ENCODE measurements at regions not wholly inside any gene's neighbourhood (a gene's known extent, or its start where the extent isn't known, plus 50 kb on each side); places are given as distances from the start of the nearest gene placed in this dataset.

DNA sequence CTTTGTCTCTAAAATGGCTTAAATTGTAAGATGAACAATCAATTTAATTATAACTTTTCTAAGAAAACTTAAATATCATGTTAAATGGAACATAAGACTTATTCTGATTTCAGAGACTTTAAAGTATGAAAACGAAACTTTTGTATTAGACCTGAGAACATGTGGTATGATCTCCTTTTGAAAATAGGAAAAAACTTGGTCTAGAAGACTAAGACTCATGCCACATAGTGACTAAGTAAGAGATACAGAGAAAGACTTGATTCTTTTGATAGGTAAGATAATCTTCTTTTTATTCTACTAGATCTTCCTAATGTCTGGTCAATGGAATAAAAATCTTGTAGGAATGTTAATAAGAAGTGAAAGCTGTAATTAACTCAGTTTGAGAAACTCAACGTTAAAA, 326.3 kb upstream of the GRIA3 start:
- CTCF ChIA-PET = interaction anchor here (0.6 kb wide), 1 partner anchor 1142 kb away, joined by 3 read pairs; no protein-coding TSS in a partner anchor
- H3K4me1 Mint-ChIP-seq (ENCODE audit: low read depth, unreplicated experiment) = no peaks in the 10 kb centered on the region
- intact Hi-C loops (cut with micrococcal nuclease; ENCODE audit: unreplicated experiment) = no loop called here
- no peak overlapping the region for H3K4me3 Mint-ChIP-seq (ENCODE audit: low read depth, unreplicated experiment)
- H3K27me3 Mint-ChIP-seq (ENCODE audit: unreplicated experiment) = no peaks in the 10 kb centered on the region
- no TSS peak for BruUV-seq (replicated peaks)
- TF ChIP-seq, protein P1, sequence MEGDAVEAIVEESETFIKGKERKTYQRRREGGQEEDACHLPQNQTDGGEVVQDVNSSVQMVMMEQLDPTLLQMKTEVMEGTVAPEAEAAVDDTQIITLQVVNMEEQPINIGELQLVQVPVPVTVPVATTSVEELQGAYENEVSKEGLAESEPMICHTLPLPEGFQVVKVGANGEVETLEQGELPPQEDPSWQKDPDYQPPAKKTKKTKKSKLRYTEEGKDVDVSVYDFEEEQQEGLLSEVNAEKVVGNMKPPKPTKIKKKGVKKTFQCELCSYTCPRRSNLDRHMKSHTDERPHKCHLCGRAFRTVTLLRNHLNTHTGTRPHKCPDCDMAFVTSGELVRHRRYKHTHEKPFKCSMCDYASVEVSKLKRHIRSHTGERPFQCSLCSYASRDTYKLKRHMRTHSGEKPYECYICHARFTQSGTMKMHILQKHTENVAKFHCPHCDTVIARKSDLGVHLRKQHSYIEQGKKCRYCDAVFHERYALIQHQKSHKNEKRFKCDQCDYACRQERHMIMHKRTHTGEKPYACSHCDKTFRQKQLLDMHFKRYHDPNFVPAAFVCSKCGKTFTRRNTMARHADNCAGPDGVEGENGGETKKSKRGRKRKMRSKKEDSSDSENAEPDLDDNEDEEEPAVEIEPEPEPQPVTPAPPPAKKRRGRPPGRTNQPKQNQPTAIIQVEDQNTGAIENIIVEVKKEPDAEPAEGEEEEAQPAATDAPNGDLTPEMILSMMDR (IDR thresholded peaks at IDR 0.05; ENCODE audit: unreplicated experiment) = no peak
- no peaks in the 10 kb centered on the region for H3K9me3 Mint-ChIP-seq (ENCODE audit: low read depth, unreplicated experiment)
- H3K27ac Mint-ChIP-seq (ENCODE audit: unreplicated experiment) = no peak overlapping the region
- no peaks in the 10 kb centered on the region for H3K36me3 Mint-ChIP-seq (ENCODE audit: insufficient read depth, unreplicated experiment)
- DNase-seq = no peak

DNA sequence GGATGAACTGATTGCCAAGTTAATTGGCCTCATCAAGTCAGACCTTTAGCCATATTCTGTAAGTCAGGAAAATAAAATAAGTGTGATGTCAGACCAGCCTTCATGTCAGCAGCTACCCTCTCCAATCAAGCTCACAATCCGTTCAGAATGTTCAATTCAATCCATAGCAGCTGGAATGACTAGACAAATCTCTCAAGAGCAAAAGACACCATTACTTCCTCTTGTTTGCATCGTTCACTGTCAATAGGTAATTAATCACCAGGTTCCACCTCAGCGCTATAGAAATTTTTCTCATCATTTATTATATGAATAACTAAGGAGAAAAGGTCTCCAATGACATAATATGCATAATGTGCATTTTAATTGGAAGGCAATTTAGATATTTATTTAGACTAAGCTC, 321.0 kb upstream of the GRIA3 start:
- no peak overlapping the region for H3K27ac Mint-ChIP-seq (ENCODE audit: unreplicated experiment)
- intact Hi-C loops (cut with micrococcal nuclease; ENCODE audit: unreplicated experiment) = no loop called here
- H3K4me3 Mint-ChIP-seq (ENCODE audit: low read depth, unreplicated experiment) = no peak overlapping the region
- H3K9me3 Mint-ChIP-seq (ENCODE audit: low read depth, unreplicated experiment) = no peaks in the 10 kb centered on the region
- no peaks in the 10 kb centered on the region for H3K36me3 Mint-ChIP-seq (ENCODE audit: insufficient read depth, unreplicated experiment)
- TF ChIP-seq, protein P1 (IDR thresholded peaks at IDR 0.05; ENCODE audit: unreplicated experiment) = no peak
- no peak for DNase-seq
- no peaks in the 10 kb centered on the region for H3K27me3 Mint-ChIP-seq (ENCODE audit: unreplicated experiment)
- CTCF ChIA-PET = no interaction called here
- BruUV-seq (replicated peaks) = no TSS peak
- H3K4me1 Mint-ChIP-seq (ENCODE audit: low read depth, unreplicated experiment) = no peaks in the 10 kb centered on the region

DNA sequence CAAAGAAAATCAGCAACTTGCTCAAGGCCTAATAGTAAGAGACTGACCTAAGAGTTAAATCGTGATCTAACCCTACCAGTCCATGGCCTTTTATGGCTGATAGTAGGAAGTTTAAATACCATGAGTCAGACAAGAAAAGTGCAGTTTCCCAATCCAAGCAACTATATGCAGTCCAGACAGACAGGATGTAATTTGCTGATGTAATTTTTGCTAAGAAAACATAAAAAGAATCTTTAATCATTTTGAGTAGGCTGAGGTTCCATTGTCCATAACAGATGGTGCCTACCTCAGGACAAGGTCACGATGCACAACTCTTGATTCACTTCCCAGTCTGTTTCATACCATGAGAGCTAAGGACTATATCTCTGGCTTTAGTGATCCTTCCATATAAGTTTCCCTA, 317.5 kb upstream of the GRIA3 start:
- no peaks in the 10 kb centered on the region for H3K9me3 Mint-ChIP-seq (ENCODE audit: low read depth, unreplicated experiment)
- TF ChIP-seq, protein P1 (IDR thresholded peaks at IDR 0.05; ENCODE audit: unreplicated experiment) = no peak
- peak overlapping the region; percentile 29 for H3K27ac Mint-ChIP-seq (ENCODE audit: unreplicated experiment)
- intact Hi-C loops (cut with micrococcal nuclease; ENCODE audit: unreplicated experiment) = no loop called here
- CTCF ChIA-PET = no interaction called here
- DNase-seq = peak; percentile 2
- H3K4me1 Mint-ChIP-seq (ENCODE audit: low read depth, unreplicated experiment) = peaks cover 7% of the 10 kb centered on the region
- no peaks in the 10 kb centered on the region for H3K27me3 Mint-ChIP-seq (ENCODE audit: unreplicated experiment)
- no peak overlapping the region for H3K4me3 Mint-ChIP-seq (ENCODE audit: low read depth, unreplicated experiment)
- H3K36me3 Mint-ChIP-seq (ENCODE audit: insufficient read depth, unreplicated experiment) = no peaks in the 10 kb centered on the region
- BruUV-seq (replicated peaks) = no TSS peak

DNA sequence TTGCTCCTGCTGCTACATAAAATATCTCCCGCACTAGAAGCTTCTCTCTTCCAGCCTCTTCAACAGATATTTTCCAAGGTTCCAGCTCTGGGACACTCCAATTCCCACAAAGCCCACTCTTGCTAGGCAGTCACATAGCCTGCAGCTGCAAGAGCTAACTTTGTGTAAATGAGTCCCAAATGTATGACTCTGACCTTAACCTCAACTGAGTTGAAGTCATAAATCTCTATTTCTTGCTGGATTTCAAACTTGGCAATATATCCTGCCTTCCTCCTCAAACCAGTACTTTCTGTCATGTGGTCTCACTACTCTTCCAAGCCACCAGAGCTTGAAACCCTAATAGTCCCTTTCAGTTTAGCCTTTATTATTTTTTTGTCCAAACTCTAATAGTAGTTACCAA, 315.4 kb upstream of the GRIA3 start:
- Mint-ChIP-seq H3K4me3 (ENCODE audit: low read depth, unreplicated experiment) (no peak overlapping the region), H3K4me1 (ENCODE audit: low read depth, unreplicated experiment) (peaks cover 7% of the 10 kb centered on the region), H3K36me3 (ENCODE audit: insufficient read depth, unreplicated experiment) (no peaks in the 10 kb centered on the region), H3K27me3 (ENCODE audit: unreplicated experiment) (no peaks in the 10 kb centered on the region), H3K27ac (ENCODE audit: unreplicated experiment) (peak overlapping the region; percentile 17), H3K9me3 (ENCODE audit: low read depth, unreplicated experiment) (no peaks in the 10 kb centered on the region)
- no TSS peak for BruUV-seq (replicated peaks)
- TF ChIP-seq, protein P1 (IDR thresholded peaks at IDR 0.05; ENCODE audit: unreplicated experiment) = no peak
- CTCF ChIA-PET = no interaction called here
- intact Hi-C loops (cut with micrococcal nuclease; ENCODE audit: unreplicated experiment) = no loop called here
- no peak for DNase-seq
